GM21576 (cell line): ENCODE measurements at regions not wholly inside any gene's neighbourhood (a gene's known extent, or its start where the extent isn't known, plus 50 kb on each side); places are given as distances from the start of the nearest gene placed in this dataset.

ENCODE experiments used
- ATAC-seq: cut with Tn5 transposase; IDR thresholded peaks from one replicate; pipeline ENCODE4 v1.9.1; 2021; ENCODE audit warnings: mild to moderate bottlenecking, moderate library complexity; ENCODE audit not compliant: unreplicated experiment

DNA sequence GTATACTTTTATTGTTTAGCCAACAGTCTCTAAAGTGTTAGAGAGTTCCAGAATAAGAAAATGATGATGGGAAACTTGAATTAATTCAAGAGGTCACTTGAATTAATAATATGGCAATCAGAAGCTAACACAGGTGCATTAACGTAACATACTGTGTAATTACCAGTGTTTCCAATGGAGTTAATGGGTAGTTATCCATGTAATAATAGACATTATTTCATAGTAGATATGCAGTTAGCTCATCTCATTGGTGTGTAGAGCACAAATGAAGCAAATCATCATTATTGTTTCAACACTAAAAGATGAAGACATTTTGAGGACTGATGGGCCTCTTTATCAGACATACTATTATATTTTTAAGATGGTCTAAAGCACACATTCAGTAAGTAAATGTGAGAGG is 460.3 kb upstream of the HNRNPA3 start:
- ATAC-seq, result no peak

- no peak for ATAC-seq
These were observed 459.4 kb upstream of the HNRNPA3 start for GRCh38 chr2:176753205-176753604.

DNA sequence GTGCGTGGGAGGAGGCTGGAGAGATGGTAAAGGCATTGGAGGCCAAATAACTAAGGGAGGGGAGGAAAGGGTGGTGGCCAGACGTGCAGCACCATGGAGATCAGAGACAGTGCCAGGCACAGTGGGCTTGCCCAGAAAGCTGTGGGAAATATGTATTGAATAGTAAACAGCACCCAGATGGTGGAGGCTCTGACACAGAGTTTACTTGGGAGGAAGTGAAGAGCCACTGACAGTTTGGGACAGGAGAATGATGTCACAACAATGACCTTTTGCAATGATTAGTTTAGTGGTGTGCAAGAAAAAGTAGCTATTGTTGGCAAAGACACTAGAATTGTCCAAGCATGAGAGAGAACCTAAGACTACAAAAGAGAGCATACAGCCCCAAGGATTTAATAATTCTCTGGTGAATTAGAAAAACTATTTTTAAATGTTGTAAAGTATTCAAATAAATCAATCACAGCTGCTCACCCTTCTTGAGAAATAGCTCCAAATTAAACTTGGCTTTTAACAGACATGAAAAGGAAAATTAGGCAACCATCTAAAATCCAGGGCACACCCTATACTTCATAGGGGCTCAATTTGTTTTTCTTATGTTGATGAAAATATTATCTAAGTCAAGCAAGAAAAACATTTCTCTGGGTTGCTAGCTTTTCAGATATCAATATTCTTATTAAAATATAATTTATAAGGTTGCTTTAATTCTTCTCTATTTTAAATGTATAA is 458.7 kb upstream of the HNRNPA3 start:
- ATAC-seq, result no peak

DNA sequence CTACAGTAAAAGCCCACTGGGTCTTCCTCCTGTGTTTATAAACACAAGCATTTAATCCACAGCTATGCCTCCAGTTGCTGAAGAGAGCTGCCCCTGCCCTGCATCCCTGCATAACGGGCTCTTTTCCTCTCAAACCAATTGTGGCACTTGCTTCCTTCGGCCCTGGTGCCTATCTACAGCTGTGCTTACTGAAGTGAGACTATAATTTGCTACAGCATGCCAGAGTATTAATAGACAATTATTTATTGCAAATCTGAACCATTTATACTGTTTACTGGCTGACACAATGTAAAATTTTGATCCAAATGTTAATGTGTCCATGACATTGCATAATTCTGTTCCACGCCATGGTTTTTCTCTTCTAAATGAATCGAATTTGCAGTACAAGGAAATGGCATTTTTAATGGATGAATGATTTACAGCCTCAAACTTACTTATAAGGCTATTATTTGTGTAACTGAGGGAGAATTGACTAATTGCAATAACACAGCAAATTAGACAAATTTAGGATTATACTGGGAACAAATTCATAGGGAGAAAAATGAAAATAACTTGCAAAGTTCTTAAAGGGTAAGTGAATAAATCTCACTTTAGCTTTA is 457.0 kb upstream of the HNRNPA3 start:
- no peak for ATAC-seq

GRCh38 chr2:176758426-176758825 is 454.2 kb upstream of the HNRNPA3 start:
- ATAC-seq, result no peak

DNA sequence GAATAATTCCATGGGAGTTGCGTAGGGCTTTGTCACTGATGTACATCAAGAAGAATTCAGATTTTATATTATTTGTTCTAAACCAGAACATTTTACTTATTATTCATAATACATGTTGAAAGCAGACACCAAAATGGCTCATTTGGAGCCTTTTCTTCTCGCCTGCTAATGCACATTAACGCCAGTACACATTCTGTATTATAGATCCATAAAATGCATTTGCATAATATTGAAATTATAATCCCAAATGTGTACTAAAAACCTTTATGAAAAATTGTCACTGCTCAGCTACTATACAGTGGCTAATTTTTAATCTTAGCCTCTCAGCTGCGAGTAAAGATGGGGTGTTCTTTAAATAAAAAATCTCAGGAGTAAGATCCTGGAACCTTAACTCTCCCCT is 452.2 kb upstream of the HNRNPA3 start:
- no peak for ATAC-seq

DNA sequence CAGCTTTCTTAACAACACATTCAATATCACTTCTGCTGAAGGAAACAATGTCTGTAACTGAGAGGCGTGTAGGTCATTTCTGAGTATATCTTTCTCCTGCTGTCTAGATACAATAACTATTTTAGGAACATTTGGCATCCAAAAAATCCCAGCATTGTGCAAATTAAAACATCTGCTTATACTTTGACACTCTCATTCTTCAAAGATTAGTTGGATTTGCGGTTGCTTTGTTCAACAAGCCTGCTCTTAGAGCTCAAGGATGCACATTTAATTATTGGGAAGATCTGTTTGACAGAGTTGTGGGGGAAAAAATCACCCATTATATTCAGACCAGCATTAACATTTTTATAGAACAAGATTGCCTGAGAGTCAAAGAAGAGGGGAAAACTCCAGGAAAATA is 449.5 kb upstream of the HNRNPA3 start:
- no peak for ATAC-seq

DNA sequence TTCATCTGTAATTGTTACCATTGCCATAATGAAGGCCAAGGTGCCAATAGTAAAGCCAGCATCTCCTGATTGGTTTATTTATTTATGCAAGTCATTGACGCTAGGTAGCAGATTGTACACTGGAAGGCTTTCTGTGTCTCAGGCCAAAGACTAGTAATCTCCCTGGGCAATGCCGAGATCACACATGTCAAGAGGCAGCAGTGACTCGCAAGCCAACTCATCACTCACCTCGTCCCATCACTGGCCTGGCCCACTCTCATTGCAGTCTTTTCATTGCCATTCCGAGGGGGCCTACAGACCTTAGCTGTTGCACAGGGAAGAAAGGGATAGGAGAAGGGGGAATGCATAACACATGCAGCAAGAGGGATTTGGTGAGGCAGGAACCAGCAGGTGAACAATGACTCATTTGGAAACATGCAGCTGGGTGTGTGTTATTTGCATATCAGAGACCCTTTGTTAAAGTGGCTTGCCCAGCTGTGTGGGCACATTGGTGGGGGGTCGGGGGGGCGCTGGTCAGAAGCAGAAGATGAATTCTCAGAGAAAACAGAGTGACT is 448.7 kb upstream of the HNRNPA3 start:
- ATAC-seq, result peak; percentile 72

DNA sequence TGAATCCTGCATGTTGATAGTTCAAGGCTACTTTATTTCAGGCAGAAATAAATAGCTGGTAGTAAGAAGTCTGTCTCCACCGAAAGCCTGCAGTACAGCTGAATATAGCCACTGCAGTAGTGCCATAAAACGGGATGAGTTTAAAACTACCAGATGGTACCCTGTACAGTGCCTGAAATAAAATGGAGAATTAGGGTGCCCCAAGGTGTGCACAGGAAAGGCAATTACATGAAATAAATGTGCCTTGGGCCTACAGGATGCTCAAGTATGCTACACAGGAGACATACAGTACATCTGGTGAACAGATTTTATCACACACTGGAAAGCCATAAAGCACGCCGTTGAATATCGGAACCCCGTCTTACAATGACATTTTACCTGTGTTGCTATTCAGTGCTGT is 447.7 kb upstream of the HNRNPA3 start:
- no peak for ATAC-seq

GRCh38 chr2:176766005-176766404 is 446.6 kb upstream of the HNRNPA3 start:
- no peak for ATAC-seq

- no peak for ATAC-seq
These were observed 444.4 kb upstream of the HNRNPA3 start for GRCh38 chr2:176768185-176768584.

GRCh38 chr2:176769021-176769420 is 443.6 kb upstream of the HNRNPA3 start:
- ATAC-seq, result no peak

GRCh38 chr2:176769499-176770370 is 442.9 kb upstream of the HNRNPA3 start:
- ATAC-seq, result no peak

- ATAC-seq, result no peak
These were observed 439.8 kb upstream of the HNRNPA3 start for GRCh38 chr2:176772816-176773215.

DNA sequence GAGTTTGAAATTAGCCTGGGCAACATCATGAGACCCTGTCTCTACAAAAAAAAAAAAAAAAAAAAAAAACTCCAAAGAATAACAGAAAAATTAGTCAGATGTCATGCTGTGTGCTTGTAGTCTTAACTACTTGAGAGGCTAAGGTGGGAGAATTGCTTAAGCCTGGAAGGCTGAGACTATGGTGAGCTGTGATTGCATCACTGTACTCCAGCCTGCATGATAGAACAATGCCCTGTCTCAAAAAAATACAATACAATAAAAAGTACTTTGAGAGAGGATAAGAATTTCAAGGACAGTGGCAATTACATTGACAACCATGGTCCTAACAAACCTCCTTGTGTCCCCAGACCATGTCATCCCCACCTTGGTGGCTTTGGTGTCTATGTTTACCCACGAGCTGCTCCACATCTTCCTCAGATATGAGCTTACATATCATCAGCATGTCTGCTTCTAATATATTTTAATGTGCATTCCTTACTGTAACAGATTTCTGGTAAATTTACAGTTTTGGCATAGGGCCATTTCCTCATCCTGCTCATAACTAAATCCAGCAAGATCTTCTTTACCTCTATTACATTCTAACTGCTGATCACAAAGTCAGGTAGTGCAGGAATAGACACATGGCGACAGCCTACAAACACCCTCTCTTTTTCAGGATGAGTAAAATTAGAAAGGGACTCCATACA is 437.7 kb upstream of the HNRNPA3 start:
- no peak for ATAC-seq

GRCh38 chr2:176777262-176777661 is 435.3 kb upstream of the HNRNPA3 start:
- ATAC-seq, result no peak

- no peak for ATAC-seq
These were observed 432.7 kb upstream of the HNRNPA3 start for GRCh38 chr2:176779917-176780316.

GRCh38 chr2:176780348-176780747 is 432.2 kb upstream of the HNRNPA3 start:
- ATAC-seq, result no peak

DNA sequence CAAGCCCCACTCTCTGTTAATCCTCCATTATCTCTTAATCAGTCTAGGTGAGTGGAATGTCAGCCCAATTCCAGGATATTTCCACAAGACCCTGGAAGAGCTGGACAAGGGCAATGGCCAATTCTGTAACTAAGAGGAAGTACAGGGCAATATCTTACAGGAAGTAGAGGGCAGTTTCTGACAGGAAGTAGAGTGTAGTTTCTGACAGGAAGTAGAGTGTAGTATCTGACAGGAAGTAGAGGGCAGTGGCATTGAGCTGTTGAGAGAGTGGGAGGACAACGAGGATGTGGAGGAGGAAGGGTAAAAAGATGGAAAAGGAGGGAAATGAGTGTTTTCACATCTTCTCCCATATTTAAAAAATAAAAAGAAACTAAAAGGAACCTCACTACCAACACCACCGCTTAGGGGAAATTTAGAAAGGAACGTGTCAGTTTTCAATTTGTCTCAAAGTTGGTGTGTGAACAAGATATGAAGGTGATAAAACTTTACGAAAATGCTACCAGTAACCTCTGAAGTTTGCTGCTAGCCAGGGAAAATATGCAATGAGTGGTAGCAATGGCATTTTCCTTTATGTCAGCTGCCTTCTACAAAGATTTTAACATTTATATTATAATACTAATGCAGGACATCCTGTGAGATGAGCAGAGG is 430.9 kb upstream of the HNRNPA3 start:
- no peak for ATAC-seq

GRCh38 chr2:176784633-176785200 is 427.9 kb upstream of the HNRNPA3 start:
- no peak for ATAC-seq
